Cardiac muscle cell (in vitro differentiated cells and primary cell): ENCODE measurements at regions not wholly inside any gene's neighbourhood (a gene's known extent, or its start where the extent isn't known, plus 50 kb on each side); places are given as distances from the start of the nearest gene placed in this dataset.
"Not testable (repeated sequence)": the region's sequence is repeated elsewhere in the genome, so short reads cannot be mapped to it uniquely, and the experiment has no call there.

Source experiments
- DNase-seq, 2 donors: peaks; one replicate each; pipeline versions ENCODE4 v3.0.0 to v3.0.0-alpha.2; 2010 to 2017; ENCODE audit warnings: low read depth in 1 of 2, low spot score in 1 of 2
- H3K27ac ChIP-seq: fragments of 200-600 bp; sonication (generic); 2 replicates; pipeline ENCODE4 v1.5.1; 2016
- H3K27me3 ChIP-seq: fragments of 200-600 bp; sonication (generic); 2 replicates; pipeline ENCODE4 v1.6.0; 2016; ENCODE audit warnings: control low read depth
- H3K36me3 ChIP-seq: fragments of 200-600 bp; sonication (generic); 2 replicates; pipeline ENCODE4 v1.5.1; 2016; ENCODE audit warnings: control low read depth
- H3K4me1 ChIP-seq: fragments of 200-600 bp; sonication (generic); 2 replicates; pipeline ENCODE4 v1.8.1; 2017; ENCODE audit warnings: low read depth, mild to moderate bottlenecking, mixed run types
- H3K4me3 ChIP-seq: fragments of 200-600 bp; sonication (generic); 2 replicates; pipeline ENCODE4 v1.5.1; 2016; ENCODE audit warnings: mild to moderate bottlenecking
- H3K9me3 ChIP-seq: fragments of 200-600 bp; sonication (generic); 2 replicates; pipeline ENCODE4 v1.5.1; 2017; ENCODE audit warnings: low read depth, mild to moderate bottlenecking, control low read depth
- CTCF ChIP-seq: IDR thresholded peaks from 2 replicates; pipeline ENCODE4 v1.5.1; 2012; ENCODE audit warnings: low read depth, mild to moderate bottlenecking, low read length

GRCh38 chr9:82421498-82421897, 432.9 kb downstream of the SPATA31D1 start:
- Histone ChIP-seq H3K27ac (no peak overlapping the region), H3K36me3 (no peaks in the 10 kb centered on the region), H3K4me3 (no peak overlapping the region), H3K27me3 (peaks cover 27% of the 10 kb centered on the region), H3K4me1 (no peaks in the 10 kb centered on the region), H3K9me3 (no peaks in the 10 kb centered on the region)
- TF ChIP-seq CTCF: no peak
- no peak for DNase-seq

GRCh38 chr9:82423700-82424099, 435.1 kb downstream of the SPATA31D1 start:
- Histone ChIP-seq H3K27me3 (peaks cover 12% of the 10 kb centered on the region), H3K36me3 (no peaks in the 10 kb centered on the region), H3K27ac (no peak overlapping the region), H3K9me3 (no peaks in the 10 kb centered on the region), H3K4me3 (no peak overlapping the region), H3K4me1 (no peaks in the 10 kb centered on the region)
- no peak for DNase-seq
- TF ChIP-seq CTCF: no peak

- Histone ChIP-seq H3K36me3 (no peaks in the 10 kb centered on the region), H3K4me3 (no peak overlapping the region), H3K9me3 (no peaks in the 10 kb centered on the region), H3K27ac (no peak overlapping the region), H3K4me1 (no peaks in the 10 kb centered on the region), H3K27me3 (peaks cover 12% of the 10 kb centered on the region)
- DNase-seq: no peak
- no peak for TF ChIP-seq CTCF
These were observed 436.1 kb downstream of the SPATA31D1 start for GRCh38 chr9:82424599-82425120.

GRCh38 chr9:82431121-82431520, 442.5 kb downstream of the SPATA31D1 start:
- no peak for DNase-seq
- Histone ChIP-seq H3K4me3 (no peak overlapping the region), H3K27ac (no peak overlapping the region)

GRCh38 chr9:82433290-82433931, 444.8 kb downstream of the SPATA31D1 start:
- H3K4me1 ChIP-seq, H3K27me3 ChIP-seq, H3K27ac ChIP-seq, H3K9me3 ChIP-seq, H3K36me3 ChIP-seq, DNase-seq, H3K4me3 ChIP-seq: not testable (repeated sequence)

More at GRCh38 chr9:82431121-82431520, 442.5 kb downstream of the SPATA31D1 start:
- Histone ChIP-seq H3K4me1 (no peaks in the 10 kb centered on the region), H3K36me3 (no peaks in the 10 kb centered on the region), H3K9me3 (no peaks in the 10 kb centered on the region), H3K27me3 (no peaks in the 10 kb centered on the region)
- TF ChIP-seq CTCF: no peak

- H3K4me1 ChIP-seq: no peaks in the 10 kb centered on the region
- H3K27ac ChIP-seq: no peak overlapping the region
- H3K36me3 ChIP-seq: no peaks in the 10 kb centered on the region
- H3K9me3 ChIP-seq: no peaks in the 10 kb centered on the region
- no peak overlapping the region for H3K4me3 ChIP-seq
- no peak for DNase-seq
- H3K27me3 ChIP-seq: no peaks in the 10 kb centered on the region
- no peak for TF ChIP-seq CTCF
These were observed 447.9 kb downstream of the SPATA31D1 start for GRCh38 chr9:82436475-82436874.

- H3K36me3 ChIP-seq, H3K4me3 ChIP-seq, H3K27ac ChIP-seq, H3K4me1 ChIP-seq, H3K27me3 ChIP-seq, H3K9me3 ChIP-seq, DNase-seq: not testable (repeated sequence)
These were observed 448.6 kb downstream of the SPATA31D1 start for GRCh38 chr9:82437183-82437582.
